Endothelial cell of umbilical vein (primary cell): ENCODE measurements at regions not wholly inside any gene's neighbourhood (a gene's known extent, or its start where the extent isn't known, plus 50 kb on each side); places are given as distances from the start of the nearest gene placed in this dataset.

Source experiments
- BruUV-seq: library from RNA; stranded (reverse); fragments of 400-500 nt; replicated peaks from 2 replicates; lab custom pipeline; 2021; lab: Mats Ljungman, UMichigan
- CTCF ChIA-PET: fragments of 300-600, 350-600 bp; sonication (Branson Sonifier 250); formaldehyde crosslinking; loops from one replicate; lab custom pipeline; 2021; ENCODE audit warnings: antibody characterized with exemption, inconsistent platforms; lab: Charles Lee
- POLR2A ChIA-PET: fragments of 300-600, 350-600 bp; sonication (Branson Sonifier 250); formaldehyde crosslinking; loops from one replicate; lab custom pipeline; 2021; ENCODE audit warnings: antibody characterized with exemption, inconsistent platforms; lab: Charles Lee
- DNase-seq: peaks from one replicate; pipeline ENCODE4 v3.0.0-alpha.2; 2011; ENCODE audit warnings: low read depth, low spot score
- FAIRE-seq: peaks from 2 replicates; lab custom pipeline; 2011; peaks lifted over from hg19 to GRCh38; lab: Jason Lieb, UNC
- H2AFZ ChIP-seq: 2 replicates; pipeline ENCODE4 v1.6.0; 2012; ENCODE audit warnings: low read depth, low read length, control low read depth, inconsistent platforms
- H3K27ac ChIP-seq: 2 replicates; pipeline ENCODE4 v1.5.1; 2011; ENCODE audit warnings: low read depth, mild to moderate bottlenecking, control low read depth, low read length, moderate library complexity; ENCODE audit not compliant: insufficient read depth
- H3K27me3 ChIP-seq, 2 experiments: 2 replicates each; pipeline versions ENCODE4 v1.6.0 to v1.6.1; 2011; ENCODE audit warnings: low read length in 2 of 2, mixed read lengths in 1 of 2; ENCODE audit not compliant: control insufficient read depth in 2 of 2, insufficient read depth in 2 of 2
- H3K36me3 ChIP-seq, 2 experiments: 2 replicates in 1 of 2; 3 replicates in 1 of 2; pipeline ENCODE4 v1.5.1; 2011; ENCODE audit warnings: low read length in 2 of 2, mild to moderate bottlenecking in 1 of 2, moderate library complexity in 1 of 2; ENCODE audit not compliant: control insufficient read depth in 2 of 2, insufficient read depth in 2 of 2; ENCODE audit errors: extremely low read depth in 1 of 2
- H3K4me1 ChIP-seq: 3 replicates; pipeline ENCODE4 v1.5.1; 2011; ENCODE audit warnings: mild to moderate bottlenecking, low read length; ENCODE audit not compliant: control insufficient read depth, insufficient read depth; ENCODE audit errors: extremely low read depth
- H3K4me2 ChIP-seq: 2 replicates; pipeline ENCODE4 v1.6.1; 2011; ENCODE audit warnings: low read length, control low read depth, mixed read lengths; ENCODE audit not compliant: insufficient read depth
- H3K4me3 ChIP-seq, 3 experiments: fragments of 200-600 bp in 1 of 3; sonication (generic), shearing (Covaris generic) in 1 of 3; replicated peaks in 1 of 3; 2 replicates each; pipeline ENCODE4 v1.5.1; 2011 to 2016; ENCODE audit warnings: control low read depth in 3 of 3, low read length in 3 of 3, mild to moderate bottlenecking in 2 of 3, inconsistent platforms in 1 of 3, low read depth in 1 of 3, moderate library complexity in 1 of 3; ENCODE audit not compliant: insufficient read depth in 1 of 3
- H3K79me2 ChIP-seq: 2 replicates; pipeline ENCODE4 v1.6.0; 2012; ENCODE audit warnings: low read length, inconsistent platforms; ENCODE audit not compliant: control insufficient read depth, insufficient read depth
- H3K9ac ChIP-seq: replicated peaks from 2 replicates; pipeline ENCODE3; 2011; ENCODE audit warnings: low read length, control low read depth; ENCODE audit not compliant: insufficient read depth; ENCODE audit errors: extremely low read depth
- H3K9me1 ChIP-seq: replicated peaks from 3 replicates; pipeline ENCODE4 v1.6.0; 2011; ENCODE audit warnings: mild to moderate bottlenecking, low read length; ENCODE audit not compliant: control insufficient read depth, insufficient read depth; ENCODE audit errors: extremely low read depth
- H3K9me3 ChIP-seq: replicated peaks from 2 replicates; pipeline ENCODE4 v1.5.1; 2012; ENCODE audit warnings: low read length, inconsistent platforms; ENCODE audit not compliant: control insufficient read depth, insufficient read depth
- H4K20me1 ChIP-seq: replicated peaks from 2 replicates; pipeline ENCODE3; 2011; ENCODE audit warnings: mild to moderate bottlenecking, low read length; ENCODE audit not compliant: control insufficient read depth, insufficient read depth; ENCODE audit errors: extremely low read depth
- CTCF ChIP-seq, 2 donors: IDR thresholded peaks; 1 replicate in 1 of 2; 2 replicates in 1 of 2; pipeline ENCODE4 v1.5.1; 2011; ENCODE audit warnings: low read length in 2 of 2, mild to moderate bottlenecking in 2 of 2, moderate library complexity in 2 of 2, control low read depth in 1 of 2, inconsistent platforms in 1 of 2, low read depth in 1 of 2; ENCODE audit not compliant: insufficient read depth in 1 of 2; ENCODE audit errors: extremely low read depth in 1 of 2
- EZH2 ChIP-seq: IDR thresholded peaks from 2 replicates; pipeline ENCODE4 v1.6.1; 2012; ENCODE audit warnings: borderline replicate concordance, low read depth, mild to moderate bottlenecking, moderate library complexity, low read length, inconsistent platforms; ENCODE audit not compliant: severe bottlenecking
- FOS ChIP-seq: IDR thresholded peaks from 2 replicates; pipeline ENCODE4 v1.6.1; 2011; ENCODE audit warnings: mild to moderate bottlenecking, low read length, moderate library complexity, borderline replicate concordance; ENCODE audit not compliant: insufficient read depth
- GATA2 ChIP-seq: IDR thresholded peaks from 2 replicates; pipeline ENCODE4 v1.7.0; 2011; ENCODE audit warnings: low read depth, mild to moderate bottlenecking, moderate library complexity, mixed read lengths, low read length; ENCODE audit not compliant: insufficient read length, insufficient read depth
- JUN ChIP-seq: IDR thresholded peaks from 2 replicates; pipeline ENCODE4 v1.6.1; 2011; ENCODE audit warnings: borderline replicate concordance, low read depth; ENCODE audit not compliant: insufficient read length, insufficient read depth
- MAX ChIP-seq: IDR thresholded peaks from 2 replicates; pipeline ENCODE4 v1.6.1; 2011; ENCODE audit not compliant: insufficient read depth, insufficient read length
- MYC ChIP-seq: IDR thresholded peaks from one replicate; pipeline ENCODE4 v1.6.1; 2011; ENCODE audit warnings: mild to moderate bottlenecking, low read depth, low read length
- POLR2A ChIP-seq: IDR thresholded peaks from 2 replicates; pipeline ENCODE4 v1.6.1; 2012; ENCODE audit warnings: low read depth, mild to moderate bottlenecking, control low read depth, low read length
- POLR2AphosphoS5 ChIP-seq: IDR thresholded peaks from 2 replicates; pipeline ENCODE4 v1.6.1; 2012; ENCODE audit warnings: low read depth, mild to moderate bottlenecking, control low read depth, low read length, moderate library complexity; ENCODE audit not compliant: insufficient read depth
- dilution Hi-C: fragments of 300-500 bp; cut with MboI; formaldehyde crosslinking; loops from one replicate; pipeline ENCODE4 v1.15.0; 2019; ENCODE audit warnings: low sequenced_read_pairs; ENCODE audit not compliant: extremely low pct_ligation_motif_present
- intact Hi-C: fragments of 100-400 bp; cut with micrococcal nuclease; formaldehyde crosslinking; loops from one replicate; pipeline ENCODE4 v1.10.0; 2022

GRCh38 chr2:220240641-220241040, 613.2 kb downstream of the SLC4A3 start:
- TF ChIP-seq EZH2 = no peak
- no peak for TF ChIP-seq FOS
- no peak for TF ChIP-seq JUN
- no peak for TF ChIP-seq MAX

GRCh38 chr2:220241423-220241822, 614.0 kb downstream of the SLC4A3 start:
- no peak overlapping the region for H3K4me3 ChIP-seq
- H3K4me1 ChIP-seq = no peaks in the 10 kb centered on the region
- no peak overlapping the region for H3K9ac ChIP-seq
- no peaks in the 10 kb centered on the region for H3K36me3 ChIP-seq
- dilution Hi-C loops = no loop called here
- no TSS peak for BruUV-seq
- H3K79me2 ChIP-seq = no peaks in the 10 kb centered on the region
- no peak overlapping the region for H2AFZ ChIP-seq
- H3K27me3 ChIP-seq = no peaks in the 10 kb centered on the region
- ChIA-PET CTCF (no interaction called here), POLR2A (no interaction called here)
- H4K20me1 ChIP-seq = no peaks in the 10 kb centered on the region
- DNase-seq (no peak), FAIRE-seq (no peak)
- H3K9me3 ChIP-seq = peaks cover 3% of the 10 kb centered on the region
- intact Hi-C loops = no loop called here
- no peaks in the 10 kb centered on the region for H3K9me1 ChIP-seq
- H3K4me2 ChIP-seq = no peak overlapping the region
- TF ChIP-seq POLR2AphosphoS5 (no peak), JUN (no peak), EZH2 (no peak), POLR2A (no peak), CTCF (IDR thresholded peaks at IDR 0.05; ENCODE audit: extremely low read depth in 1 of 2, insufficient read depth in 1 of 2, low read depth in 1 of 2, low read length in 2 of 2) (no peak), FOS (no peak), MAX (no peak), MYC (no peak), GATA2 (no peak)
- no peak overlapping the region for H3K27ac ChIP-seq

More at GRCh38 chr2:220240641-220241040, 613.2 kb downstream of the SLC4A3 start:
- H3K9me3 ChIP-seq = no peaks in the 10 kb centered on the region
- H3K9me1 ChIP-seq = no peaks in the 10 kb centered on the region
- H3K9ac ChIP-seq = no peak overlapping the region
- BruUV-seq = no TSS peak
- CTCF ChIA-PET = no interaction called here
- H4K20me1 ChIP-seq = no peaks in the 10 kb centered on the region
- H2AFZ ChIP-seq = no peak overlapping the region
- no peak for DNase-seq
- no peaks in the 10 kb centered on the region for H3K79me2 ChIP-seq
- H3K4me1 ChIP-seq = no peaks in the 10 kb centered on the region
- no peak for FAIRE-seq
- intact Hi-C loops (no loop called here), dilution Hi-C loops (no loop called here)
- H3K27me3 ChIP-seq = no peaks in the 10 kb centered on the region
- H3K4me3 ChIP-seq = no peak overlapping the region
- POLR2A ChIA-PET = no interaction called here
- H3K4me2 ChIP-seq = no peak overlapping the region
- no peak overlapping the region for H3K27ac ChIP-seq
- no peaks in the 10 kb centered on the region for H3K36me3 ChIP-seq
